SK-N-SH treated with all-trans-retinoic acid at 6 μM for 48 hours (cell line): ENCODE measurements at regions not wholly inside any gene's neighbourhood (a gene's known extent, or its start where the extent isn't known, plus 50 kb on each side); places are given as distances from the start of the nearest gene placed in this dataset.
A peak's percentile ranks its signal among the peaks of the same experiment; 100 is the strongest.

ENCODE experiments used
- ATAC-seq: fragments of 200-7000 bp; cut with Tn5 transposase; 3 replicates; pipeline ENCODE4 v1.9.1; 2020; ENCODE audit warnings: mild to moderate bottlenecking, moderate library complexity
- ARNTL ChIP-seq: fragments of 450-650 bp; formaldehyde crosslinking; IDR thresholded peaks from 2 replicates; pipeline ENCODE4 v1.5.0; 2020; ENCODE audit warnings: low read depth, mild to moderate bottlenecking, moderate library complexity, borderline replicate concordance
- BACH2 ChIP-seq: fragments of 250-450 bp; sonication (Bioruptor Pico); IDR thresholded peaks from 2 replicates; pipeline ENCODE4 v1.9.0; 2021; ENCODE audit warnings: mild to moderate bottlenecking, borderline replicate concordance
- CREB5 ChIP-seq: fragments of 250-450 bp; sonication (Bioruptor Pico); IDR thresholded peaks from 2 replicates; pipeline ENCODE4 v1.5.1; 2020; ENCODE audit warnings: low read depth, mild to moderate bottlenecking, moderate library complexity
- CSDC2 ChIP-seq: fragments of 250-450 bp; sonication (Bioruptor Pico); IDR thresholded peaks from 2 replicates; pipeline ENCODE4 v1.5.0; 2020; ENCODE audit warnings: mild to moderate bottlenecking, moderate library complexity
- CSRNP3 ChIP-seq: fragments of 250-450 bp; sonication (Bioruptor Pico); IDR thresholded peaks from 2 replicates; pipeline ENCODE4 v1.5.1; 2021; ENCODE audit warnings: mild to moderate bottlenecking, moderate library complexity
- ESRRG ChIP-seq: fragments of 250-450 bp; sonication (Bioruptor Pico); IDR thresholded peaks from 2 replicates; pipeline ENCODE4 v1.6.1; 2021; ENCODE audit warnings: mild to moderate bottlenecking
- GLIS3 ChIP-seq: fragments of 250-450 bp; sonication (Bioruptor Pico); IDR thresholded peaks from 2 replicates; pipeline ENCODE4 v1.5.0; 2020; ENCODE audit warnings: mild to moderate bottlenecking, moderate library complexity
- ISL1 ChIP-seq: fragments of 250-450 bp; sonication (Bioruptor Pico); IDR thresholded peaks from 2 replicates; pipeline ENCODE4 v2.1.2; 2022; ENCODE audit warnings: mild to moderate bottlenecking, moderate library complexity
- OSR1 ChIP-seq: fragments of 250-450 bp; sonication (Bioruptor Pico); IDR thresholded peaks from 2 replicates; pipeline ENCODE4 v1.8.0; 2022; ENCODE audit warnings: moderate library complexity, mild to moderate bottlenecking, inconsistent platforms
- POU6F1 ChIP-seq: fragments of 250-450 bp; sonication (Bioruptor Pico); IDR thresholded peaks from 2 replicates; pipeline ENCODE4 v1.8.0; 2021; ENCODE audit warnings: low read depth, mild to moderate bottlenecking, moderate library complexity, borderline replicate concordance
- PPARA ChIP-seq: fragments of 250-450 bp; sonication (Bioruptor Pico); IDR thresholded peaks from 2 replicates; pipeline ENCODE4 v1.5.0; 2020; ENCODE audit warnings: mild to moderate bottlenecking, borderline replicate concordance
- RARB ChIP-seq: fragments of 250-450 bp; sonication (Bioruptor Pico); IDR thresholded peaks from 2 replicates; pipeline ENCODE4 v1.8.0; 2021; ENCODE audit warnings: mild to moderate bottlenecking, moderate library complexity
- SNAI2 ChIP-seq: fragments of 250-450 bp; sonication (Bioruptor Pico); IDR thresholded peaks from 2 replicates; pipeline ENCODE4 v1.5.0; 2020; ENCODE audit warnings: mild to moderate bottlenecking, moderate library complexity
- TCF4 ChIP-seq: fragments of 250-450 bp; sonication (Bioruptor Pico); IDR thresholded peaks from 2 replicates; pipeline ENCODE4 v1.8.0; 2021; ENCODE audit warnings: mild to moderate bottlenecking, moderate library complexity, borderline replicate concordance
- TOX ChIP-seq: fragments of 250-450 bp; sonication (Bioruptor Pico); IDR thresholded peaks from 2 replicates; pipeline ENCODE4 v1.8.0; 2021; ENCODE audit warnings: mild to moderate bottlenecking, moderate library complexity, borderline replicate concordance
- TSHZ2 ChIP-seq: fragments of 250-450 bp; sonication (Bioruptor Pico); IDR thresholded peaks from 2 replicates; pipeline ENCODE4 v1.5.0; 2020; ENCODE audit warnings: mild to moderate bottlenecking, moderate library complexity
- ZC3H10 ChIP-seq: fragments of 250-450 bp; sonication (Bioruptor Pico); IDR thresholded peaks from 2 replicates; pipeline ENCODE4 v1.5.1; 2021; ENCODE audit warnings: mild to moderate bottlenecking, moderate library complexity
- ZFP3 ChIP-seq: fragments of 250-450 bp; sonication (Bioruptor Pico); IDR thresholded peaks from 2 replicates; pipeline ENCODE4 v1.5.0; 2020; ENCODE audit warnings: mild to moderate bottlenecking, moderate library complexity
- ZFP30 ChIP-seq: fragments of 450-650 bp; formaldehyde crosslinking; IDR thresholded peaks from 2 replicates; pipeline ENCODE4 v1.5.0; 2022; ENCODE audit warnings: mild to moderate bottlenecking, moderate library complexity
- ZNF565 ChIP-seq: fragments of 450-650 bp; formaldehyde crosslinking; conservative IDR thresholded peaks from 2 replicates; pipeline ENCODE4 v1.5.0; 2020; ENCODE audit warnings: low read depth, mild to moderate bottlenecking, moderate library complexity
- ZNF70 ChIP-seq: fragments of 450-650 bp; formaldehyde crosslinking; IDR thresholded peaks from 2 replicates; pipeline ENCODE4 v1.5.0; 2020; ENCODE audit warnings: mild to moderate bottlenecking, moderate library complexity

GRCh38 chr14:83162361-83162929 lies 1628.8 kb upstream of the SEL1L start:
- ATAC-seq: no peak
- TF ChIP-seq TOX (CRISPR knock-in tag) (no peak), RARB (no peak), SNAI2 (CRISPR knock-in tag) (no peak), BACH2 (CRISPR knock-in tag) (no peak), POU6F1 (CRISPR knock-in tag) (no peak), TSHZ2 (CRISPR knock-in tag) (no peak), ISL1 (CRISPR knock-in tag) (no peak), ZC3H10 (no peak), ZFP30 (CRISPR knock-in tag) (no peak), CSRNP3 (CRISPR knock-in tag) (no peak), ESRRG (CRISPR knock-in tag) (no peak), TCF4 (no peak), GLIS3 (no peak), CREB5 (no peak), ARNTL (no peak), CSDC2 (CRISPR knock-in tag) (no peak), ZNF70 (CRISPR knock-in tag) (no peak), ZFP3 (CRISPR knock-in tag) (no peak)

GRCh38 chr14:83163016-83163415 lies 1629.4 kb upstream of the SEL1L start:
- ATAC-seq: peak; percentile 34; the same call in 2 of the 3 replicates
- TF ChIP-seq ZFP3 (CRISPR knock-in tag): no peak
- no peak for TF ChIP-seq PPARA (CRISPR knock-in tag)

GRCh38 chr14:83164016-83164415 lies 1630.4 kb upstream of the SEL1L start:
- TF ChIP-seq TOX (CRISPR knock-in tag) (no peak), OSR1 (no peak), ZFP3 (CRISPR knock-in tag) (no peak), ARNTL (no peak), TSHZ2 (CRISPR knock-in tag) (no peak), ZNF70 (CRISPR knock-in tag) (no peak), PPARA (CRISPR knock-in tag) (no peak), ZNF565 (CRISPR knock-in tag) (no peak), GLIS3 (no peak)

More at GRCh38 chr14:83164016-83164415, 1630.4 kb upstream of the SEL1L start:
- ATAC-seq: peak; percentile 99
